Hypothalamus (tissue), 51 donors: ENCODE measurements at regions not wholly inside any gene's neighbourhood (a gene's known extent, or its start where the extent isn't known, plus 50 kb on each side); places are given as distances from the start of the nearest gene placed in this dataset.

Experiments used
- DNase-seq, 51 donors: peaks; one replicate each; lab custom pipeline; 2025; lab: John Stamatoyannopoulos, UW

GRCh38 chrX:11949291-11949690, 189.0 kb upstream of the FRMPD4 start:
- no peak for DNase-seq

GRCh38 chrX:11952176-11952720, 186.0 kb upstream of the FRMPD4 start:
- DNase-seq, result no peak

- DNase-seq, result no peak
Measured at GRCh38 chrX:11953615-11954014, 184.7 kb upstream of the FRMPD4 start.

GRCh38 chrX:11954176-11954575, 184.1 kb upstream of the FRMPD4 start:
- no peak for DNase-seq

- DNase-seq, result no peak
Measured at GRCh38 chrX:11960031-11960430, 178.2 kb upstream of the FRMPD4 start.

GRCh38 chrX:11965436-11965835, 172.8 kb upstream of the FRMPD4 start:
- DNase-seq, result no peak

- no peak for DNase-seq
Measured at GRCh38 chrX:11967986-11968869, 170.0 kb upstream of the FRMPD4 start.

- DNase-seq, result no peak
Measured at GRCh38 chrX:11968991-11969390, 169.3 kb upstream of the FRMPD4 start.

GRCh38 chrX:11970578-11971359, 167.5 kb upstream of the FRMPD4 start:
- no peak for DNase-seq

- DNase-seq, result no peak
Measured at GRCh38 chrX:11976663-11977062, 161.6 kb upstream of the FRMPD4 start.

- no peak for DNase-seq
Measured at GRCh38 chrX:11992271-11992670, 146.0 kb upstream of the FRMPD4 start.

GRCh38 chrX:11995146-11995545, 143.1 kb upstream of the FRMPD4 start:
- DNase-seq, result no peak

- DNase-seq, result no peak
Measured at GRCh38 chrX:11996810-11997209, 141.5 kb upstream of the FRMPD4 start.

- DNase-seq, result no peak
Measured at GRCh38 chrX:11998944-11999343, 139.3 kb upstream of the FRMPD4 start.

- no peak for DNase-seq
Measured at GRCh38 chrX:12002876-12003275, 135.4 kb upstream of the FRMPD4 start.

- no peak for DNase-seq
Measured at GRCh38 chrX:12007881-12008280, 130.4 kb upstream of the FRMPD4 start.

- no peak for DNase-seq
Measured at GRCh38 chrX:12010436-12010835, 127.8 kb upstream of the FRMPD4 start.

GRCh38 chrX:12011075-12011474, 127.2 kb upstream of the FRMPD4 start:
- no peak for DNase-seq

- DNase-seq, result no peak
Measured at GRCh38 chrX:12013211-12013618, 125.1 kb upstream of the FRMPD4 start.

GRCh38 chrX:12021698-12022097, 116.6 kb upstream of the FRMPD4 start:
- no peak for DNase-seq

GRCh38 chrX:12026481-12026880, 111.8 kb upstream of the FRMPD4 start:
- no peak for DNase-seq

- no peak for DNase-seq
Measured at GRCh38 chrX:12032082-12032481, 106.2 kb upstream of the FRMPD4 start.
